ENCODE measurements at regions not wholly inside any gene's neighbourhood (a gene's known extent, or its start where the extent isn't known, plus 50 kb on each side); places are given as distances from the start of the nearest gene placed in this dataset.

GRCh38 chrX:10395179-10395578 is 225.2 kb downstream of the MID1 start:
- TF ChIP-seq CTCF (conservative IDR thresholded peaks at IDR 0.05 in 1 of 2, IDR thresholded peaks at IDR 0.05 in 1 of 2; ENCODE audit: low read depth in 1 of 2, low read length in 2 of 2) (no peak), EZH2 (IDR thresholded peaks at IDR 0.05; ENCODE audit: low read length, missing control alignments) (no peak)
